Activated CD4-positive, alpha-beta T cell treated with anti-CD3 and anti-CD28 coated beads, Interleukin-2, amount 50 U/mL, for 4 hours (primary cell): ENCODE measurements at regions not wholly inside any gene's neighbourhood (a gene's known extent, or its start where the extent isn't known, plus 50 kb on each side); places are given as distances from the start of the nearest gene placed in this dataset.

Experiments used
- DNase-seq, 2 experiments: peaks; one replicate each; pipeline ENCODE4 v3.0.0-alpha.2; 2020

DNA sequence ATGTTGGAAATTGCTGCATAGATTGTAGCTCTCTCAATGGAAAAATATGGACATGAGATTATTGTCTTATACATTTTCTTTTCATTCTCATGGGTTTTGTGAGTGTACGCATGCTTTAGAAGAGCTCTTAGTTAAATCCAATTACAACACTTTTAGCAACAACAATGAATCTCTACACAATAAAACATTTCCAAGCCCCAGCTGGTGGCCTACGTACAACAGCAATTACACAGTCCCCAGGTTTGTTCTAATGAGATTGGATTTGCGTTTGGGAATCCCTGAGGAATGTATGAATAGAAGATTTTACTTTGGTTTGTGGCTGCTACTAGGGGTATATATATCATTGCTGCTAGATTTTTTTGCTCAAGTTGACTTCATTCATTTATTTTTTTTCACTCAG is 98.6 kb downstream of the FHDC1 start:
- no peak for DNase-seq

DNA sequence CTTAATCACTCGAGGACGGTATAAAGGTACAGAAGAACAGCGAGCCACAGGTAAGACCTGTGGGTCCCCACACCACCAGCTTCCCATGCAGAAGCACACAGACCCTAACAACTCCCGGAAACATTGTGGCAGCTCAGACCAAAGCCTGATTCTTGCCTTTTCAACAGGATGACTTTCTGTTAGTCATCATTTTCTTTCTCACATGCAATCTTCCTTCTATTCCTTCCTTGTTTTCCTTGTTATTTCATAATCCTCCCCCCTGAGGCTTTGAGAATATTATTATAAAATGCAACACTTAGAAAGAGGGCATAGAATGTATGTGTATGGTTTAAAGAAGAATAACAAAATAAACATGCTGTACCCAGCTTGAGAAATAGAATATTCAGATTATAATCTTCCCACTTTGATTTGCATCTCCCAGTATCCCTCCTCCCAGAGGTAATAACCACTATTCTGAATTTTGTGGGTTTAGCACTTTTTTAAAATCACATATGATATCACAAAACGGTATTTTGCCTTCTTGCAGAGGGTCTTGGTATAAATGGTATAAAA is 100.9 kb downstream of the FHDC1 start:
- no peak for DNase-seq

DNA sequence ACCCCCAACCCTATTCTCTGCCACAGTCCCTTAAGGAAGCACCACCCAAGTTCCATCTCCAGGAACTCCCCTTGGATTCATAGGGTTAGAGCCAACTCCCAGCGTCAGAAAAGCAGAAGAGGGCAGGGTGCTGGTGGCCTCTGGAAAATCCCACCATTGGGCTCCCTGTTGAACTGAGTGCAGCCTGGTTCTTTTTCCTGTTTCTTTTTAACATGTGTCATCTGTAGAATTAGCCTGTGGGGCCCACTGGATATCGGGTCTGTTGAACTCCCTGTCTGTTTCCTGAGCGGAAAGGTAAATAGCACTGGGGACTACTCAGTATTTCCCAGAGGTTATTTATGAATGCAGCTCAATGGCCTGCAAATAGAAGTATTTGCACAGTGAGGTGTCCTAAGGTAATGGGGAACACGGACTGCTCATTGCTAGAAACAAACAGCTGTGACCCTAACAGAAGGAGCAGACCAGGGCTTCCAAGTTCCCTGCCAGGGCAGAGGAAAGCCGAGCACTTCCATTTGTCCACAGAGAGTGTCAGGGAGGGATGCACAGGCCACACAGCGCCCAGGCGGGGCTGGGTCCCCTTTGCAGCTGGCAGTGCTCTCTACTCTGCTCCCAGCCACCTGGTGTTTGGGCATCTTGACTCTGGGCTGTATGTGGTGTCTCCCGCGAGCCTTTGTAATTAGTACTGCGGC is 102.6 kb downstream of the FHDC1 start:
- DNase-seq = no peak

DNA sequence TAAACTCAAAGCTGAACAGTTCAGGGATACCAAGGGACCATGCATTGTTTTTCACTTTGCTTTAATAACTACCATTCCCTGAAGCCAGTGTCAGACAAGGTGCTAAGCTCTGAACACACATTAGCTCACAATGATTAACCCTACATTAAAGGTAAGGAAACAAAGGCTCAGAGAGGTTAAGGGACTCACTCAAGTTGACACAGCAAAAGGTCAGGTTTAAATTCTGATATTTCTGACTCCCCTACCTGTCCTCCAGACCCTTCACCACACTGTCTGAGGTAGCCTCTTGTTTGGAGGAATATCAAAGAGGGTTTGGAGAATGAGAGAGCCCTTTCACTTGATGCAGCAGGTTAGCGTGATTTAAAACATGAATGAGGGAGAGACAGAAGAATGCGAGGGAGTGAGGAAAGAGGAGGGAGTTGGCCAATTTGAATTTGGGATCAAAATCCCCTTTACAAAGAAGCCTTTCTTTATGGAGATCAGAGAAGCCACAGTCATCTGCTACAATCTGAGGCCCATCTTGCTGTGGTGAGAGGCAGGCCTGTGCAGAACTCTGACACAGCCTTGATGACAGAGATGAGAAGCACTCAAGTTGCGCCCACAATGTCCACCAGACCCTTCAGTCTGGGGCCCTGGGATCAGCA is 103.5 kb downstream of the FHDC1 start:
- no peak for DNase-seq

DNA sequence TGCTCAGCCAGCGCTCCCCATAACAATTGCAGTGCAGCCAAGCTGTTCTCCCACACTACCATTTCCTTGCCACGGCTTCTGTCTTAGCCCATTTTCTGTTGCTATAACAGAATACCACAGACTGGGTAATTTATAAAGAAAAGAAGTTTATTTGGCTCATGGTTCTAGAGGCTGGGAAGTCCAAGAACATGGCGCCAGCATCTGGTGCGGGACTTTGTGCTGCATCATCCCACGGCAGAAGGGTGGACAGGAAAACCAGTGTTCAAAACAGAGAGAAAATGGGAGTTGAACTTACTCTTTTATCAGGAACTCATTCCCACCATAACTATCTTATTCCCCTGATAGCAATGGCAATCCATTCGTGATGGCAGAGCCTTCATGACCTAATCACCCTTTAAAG is 104.6 kb downstream of the FHDC1 start:
- no peak for DNase-seq

DNA sequence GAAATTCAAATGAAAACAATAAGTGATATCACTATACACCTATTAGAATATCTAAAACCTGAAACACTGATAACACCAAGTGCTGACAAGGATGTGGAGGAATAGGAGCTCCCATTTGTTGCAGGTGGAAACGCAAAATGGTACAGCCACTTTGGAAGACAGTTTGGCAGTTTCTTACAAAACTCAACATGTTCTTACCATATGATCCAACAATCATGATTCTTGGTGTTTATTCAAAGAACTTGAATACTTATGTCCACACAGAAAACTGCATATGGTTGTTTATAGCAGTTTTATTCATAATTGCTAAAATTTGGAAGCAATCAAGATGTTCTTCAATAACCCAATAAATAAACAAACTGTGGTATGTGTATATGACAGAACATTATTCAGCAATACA is 107.9 kb downstream of the FHDC1 start:
- DNase-seq = no peak

DNA sequence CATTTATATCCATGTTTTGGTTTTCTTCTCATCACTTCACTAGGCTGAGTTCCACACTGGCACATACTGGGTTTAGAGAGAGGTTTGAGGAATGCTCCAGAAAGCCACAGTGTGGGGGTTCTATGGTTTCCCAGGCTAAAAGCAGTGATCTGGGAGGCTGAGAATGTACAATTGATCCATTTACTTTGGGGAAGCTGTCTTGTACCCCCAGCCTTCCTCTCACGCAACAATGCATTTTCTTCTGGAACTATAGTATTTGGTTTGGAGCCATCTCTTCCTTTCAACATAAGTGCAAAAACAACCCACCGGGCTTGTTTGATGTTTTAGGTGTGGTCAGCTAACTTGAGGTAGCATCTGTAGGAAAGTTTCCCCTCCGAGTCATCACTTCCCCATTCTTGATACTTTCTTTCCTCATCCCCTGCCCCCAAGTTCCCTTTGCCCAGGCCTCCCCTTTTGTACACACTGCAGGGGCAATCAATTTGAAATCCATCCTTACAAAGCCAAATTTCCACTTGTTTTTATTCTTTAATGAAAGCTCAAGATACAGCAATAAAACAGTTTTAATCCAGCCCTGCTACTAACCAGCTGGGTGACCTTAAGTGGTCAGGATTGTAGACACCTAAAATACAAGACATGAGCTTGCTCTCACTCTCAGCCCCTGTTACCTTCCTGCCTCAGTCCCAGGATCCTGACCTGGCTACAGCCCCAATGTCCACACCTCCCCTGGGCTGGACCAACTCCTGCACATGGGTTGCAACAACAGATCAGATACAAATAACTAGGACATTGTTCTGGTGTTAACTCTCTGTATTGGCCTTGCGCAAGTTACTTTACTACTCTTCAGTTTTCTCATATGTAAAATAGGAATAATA is 109.2 kb downstream of the FHDC1 start:
- no peak for DNase-seq

DNA sequence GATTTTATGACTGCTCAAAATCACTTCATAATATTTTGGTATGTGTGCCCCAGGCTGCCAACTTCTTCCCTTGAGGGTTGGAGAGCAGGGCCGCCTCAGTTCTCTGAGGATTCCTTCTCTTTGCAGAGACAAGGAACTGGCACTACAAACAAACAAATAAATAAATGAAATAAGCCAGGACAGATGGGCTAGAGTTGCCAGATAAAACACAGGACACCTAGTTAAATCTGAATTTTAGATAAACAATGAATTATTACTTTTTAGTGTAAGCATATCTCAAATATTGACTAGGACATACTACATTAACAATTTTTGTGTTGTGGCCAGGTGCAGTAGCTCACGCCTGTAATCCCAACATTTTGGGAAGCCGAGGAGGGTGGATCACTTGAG is 122.5 kb downstream of the FHDC1 start:
- DNase-seq = no peak

DNA sequence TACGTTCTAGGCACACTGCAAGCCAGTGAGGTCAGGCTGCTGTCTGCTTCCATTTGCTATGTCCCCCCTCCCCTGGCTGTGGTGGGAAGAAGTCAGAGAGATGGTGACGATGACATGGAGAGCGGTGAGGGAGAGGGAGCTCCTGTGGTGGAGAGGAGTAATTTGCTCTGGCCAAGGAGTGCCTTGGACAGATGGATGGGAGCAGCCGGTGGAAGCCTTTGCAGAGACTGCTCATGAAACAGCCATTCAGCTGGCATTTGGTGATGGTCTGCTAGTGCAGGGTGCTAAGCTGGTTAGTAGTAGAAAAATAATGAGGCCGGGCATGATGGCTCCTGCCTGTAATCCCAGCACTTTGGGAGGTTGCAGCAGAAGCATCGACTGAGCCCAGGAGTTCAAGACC is 124.1 kb downstream of the FHDC1 start:
- no peak for DNase-seq

DNA sequence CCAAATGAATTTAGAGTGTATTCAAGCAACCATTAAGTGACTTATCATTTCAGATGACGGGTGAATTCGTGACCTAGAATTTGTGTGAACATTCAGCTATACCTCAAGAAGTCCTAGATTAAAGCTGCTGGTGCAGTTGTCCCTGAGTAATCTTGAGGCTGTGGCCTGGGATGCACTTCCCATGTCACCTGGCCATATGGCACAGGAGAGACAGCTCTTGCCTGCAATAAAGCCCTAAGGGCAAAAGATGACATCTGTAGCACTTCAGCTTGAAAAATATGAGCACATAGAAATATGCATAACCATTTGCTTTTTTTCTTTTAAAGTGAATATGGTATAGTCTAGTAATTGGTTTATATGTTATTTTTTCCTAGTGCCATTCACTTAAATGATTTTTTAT is 125.8 kb downstream of the FHDC1 start:
- no peak for DNase-seq

DNA sequence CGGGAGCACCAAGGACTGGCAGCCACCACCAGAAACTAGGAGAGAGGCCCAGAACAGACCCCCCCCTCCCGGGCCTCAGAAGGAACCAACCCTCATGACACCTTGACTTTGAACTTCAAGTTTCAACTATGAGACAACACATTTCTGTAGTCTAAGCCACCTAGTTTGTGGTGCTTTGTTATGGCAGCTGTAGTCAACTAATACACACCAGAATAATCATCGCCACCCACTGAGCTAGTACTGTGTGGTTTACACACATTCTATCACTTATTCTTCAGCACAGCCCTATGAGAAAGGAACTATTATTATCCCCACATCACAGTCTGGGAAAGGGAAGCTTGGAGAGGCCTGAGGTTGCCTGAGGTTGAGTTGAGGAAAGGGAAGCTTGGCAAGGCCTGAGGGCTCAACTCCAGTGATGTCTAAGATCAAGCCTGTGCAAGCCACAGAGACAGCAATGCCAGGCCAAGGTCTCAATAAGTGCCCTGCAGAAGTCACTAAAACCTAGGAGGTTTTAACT is 126.6 kb downstream of the FHDC1 start:
- DNase-seq = no peak

DNA sequence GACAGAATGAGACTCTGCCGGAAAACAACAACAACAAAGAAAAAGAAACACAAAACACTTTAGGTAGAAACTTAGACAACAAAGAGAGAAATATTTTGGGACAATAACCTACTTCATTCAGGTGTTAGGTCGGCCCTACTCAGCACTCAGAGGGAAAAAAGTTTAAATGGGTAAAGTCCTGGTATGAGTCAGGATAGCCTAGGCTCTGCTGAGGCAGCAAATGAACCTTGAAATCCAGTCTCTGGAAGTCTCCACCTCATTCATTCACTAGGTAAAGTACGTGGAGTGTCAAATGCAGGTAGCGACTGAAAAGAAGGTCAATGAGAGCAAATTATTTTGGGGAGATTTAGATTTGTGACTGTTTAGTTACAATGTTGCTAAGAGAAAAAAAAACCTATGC is 127.4 kb downstream of the FHDC1 start:
- no peak for DNase-seq

DNA sequence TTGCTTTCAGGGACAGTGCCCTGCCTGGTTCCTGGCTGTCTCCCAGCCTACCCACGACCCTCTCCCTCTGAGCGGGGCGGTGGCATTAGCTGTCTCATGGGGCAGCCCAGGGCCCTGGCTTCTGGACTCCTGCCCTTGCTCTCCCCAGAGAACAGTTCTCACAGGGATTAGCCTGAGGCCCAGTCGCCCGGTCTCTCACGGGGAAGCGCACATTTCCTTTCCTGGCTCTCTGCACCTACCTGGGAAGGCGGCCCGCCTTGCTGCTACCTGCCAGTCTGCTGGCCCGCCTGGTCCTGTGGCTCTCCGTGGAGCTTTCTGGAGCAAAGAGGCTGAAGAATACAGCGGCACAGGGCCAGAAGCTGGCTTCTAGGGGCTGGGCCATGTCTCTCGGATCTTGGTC is 128.4 kb downstream of the FHDC1 start:
- no peak for DNase-seq

DNA sequence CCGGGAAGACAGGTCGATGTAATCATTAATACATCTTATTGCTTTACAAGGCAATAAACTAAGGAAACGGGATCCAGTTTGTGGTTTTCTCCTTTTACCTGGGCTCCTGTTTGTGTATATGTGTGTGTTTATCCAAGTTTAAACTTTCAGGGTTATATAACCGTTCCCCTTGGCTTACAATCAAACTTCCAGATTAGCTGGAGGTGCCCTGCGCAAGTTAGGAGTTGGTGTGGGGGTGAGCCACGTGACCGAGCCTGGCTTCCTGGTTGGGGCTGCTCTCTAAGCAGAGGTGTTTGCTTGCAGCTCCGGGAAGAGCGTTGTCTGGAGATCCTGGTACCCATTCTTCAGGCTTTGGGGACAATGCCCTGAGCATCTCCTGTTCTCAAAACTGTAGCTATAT is 129.2 kb downstream of the FHDC1 start:
- no peak for DNase-seq

DNA sequence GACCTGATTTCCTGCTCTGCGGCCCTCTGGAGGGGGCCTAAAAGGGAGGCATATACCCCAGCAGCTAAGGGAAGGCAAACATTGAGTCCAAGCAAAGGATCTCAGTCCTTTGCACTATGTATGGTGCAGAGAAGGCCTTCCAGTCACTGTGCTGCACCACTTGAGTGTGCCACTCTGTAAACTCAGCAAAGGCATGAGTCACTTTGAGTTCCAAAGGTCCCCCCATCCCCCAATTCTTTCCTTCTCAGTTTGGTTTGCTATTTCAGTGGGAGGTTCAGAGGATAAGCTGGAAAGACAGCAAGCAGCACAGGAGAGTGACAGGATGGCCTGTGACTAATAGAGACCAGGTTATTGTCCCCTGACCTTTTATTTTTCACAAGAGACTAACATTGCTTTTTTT is 131.3 kb downstream of the FHDC1 start:
- DNase-seq = no peak

DNA sequence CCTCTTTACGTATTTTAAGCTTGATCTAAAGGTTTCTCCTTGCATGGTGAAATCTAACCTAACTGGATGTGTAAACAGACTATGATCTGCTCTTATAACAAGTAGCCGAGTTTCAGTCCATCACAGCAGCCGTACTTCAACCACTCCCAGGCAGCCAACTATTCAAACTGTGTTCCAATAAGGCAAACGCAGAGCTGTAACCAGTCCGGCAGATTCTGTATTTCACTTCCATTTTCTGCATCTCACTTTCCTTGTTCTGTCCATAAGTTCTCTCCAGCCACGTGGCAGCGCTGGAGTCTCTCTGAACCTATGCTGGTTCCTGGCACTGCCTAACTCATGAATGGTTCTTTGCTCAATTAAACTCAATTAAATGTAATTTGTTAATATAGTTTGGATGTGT is 132.6 kb downstream of the FHDC1 start:
- no peak for DNase-seq

DNA sequence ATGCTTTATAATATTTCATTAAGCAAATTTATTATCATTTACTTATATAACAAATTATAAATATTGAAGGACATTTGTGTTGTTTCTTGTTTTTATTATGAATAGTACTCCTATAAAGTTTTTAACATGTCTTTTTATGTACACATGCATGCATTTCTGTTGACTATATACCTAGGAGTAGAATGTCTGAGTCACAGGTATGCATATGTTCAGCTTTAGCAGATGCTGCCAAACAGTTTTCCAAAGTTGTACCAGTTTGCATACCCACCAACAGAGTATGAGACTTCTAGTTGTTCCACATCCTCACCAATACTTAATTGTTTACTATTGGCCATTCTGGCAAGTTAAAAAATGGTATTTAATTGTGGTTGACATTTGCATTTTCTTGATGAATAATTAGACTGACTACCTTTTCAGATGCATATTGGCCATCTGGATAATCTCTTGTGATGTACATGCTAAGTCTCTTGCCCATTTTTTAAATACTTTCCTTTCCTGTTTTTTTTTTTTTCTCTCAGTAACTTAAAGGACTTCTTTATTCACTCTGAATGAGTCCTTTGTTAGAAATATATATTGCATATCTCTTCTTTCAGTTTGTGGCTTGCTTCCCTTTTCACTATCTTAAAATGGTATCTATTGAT is 132.2 kb upstream of the TRIM2 start:
- DNase-seq = no peak

DNA sequence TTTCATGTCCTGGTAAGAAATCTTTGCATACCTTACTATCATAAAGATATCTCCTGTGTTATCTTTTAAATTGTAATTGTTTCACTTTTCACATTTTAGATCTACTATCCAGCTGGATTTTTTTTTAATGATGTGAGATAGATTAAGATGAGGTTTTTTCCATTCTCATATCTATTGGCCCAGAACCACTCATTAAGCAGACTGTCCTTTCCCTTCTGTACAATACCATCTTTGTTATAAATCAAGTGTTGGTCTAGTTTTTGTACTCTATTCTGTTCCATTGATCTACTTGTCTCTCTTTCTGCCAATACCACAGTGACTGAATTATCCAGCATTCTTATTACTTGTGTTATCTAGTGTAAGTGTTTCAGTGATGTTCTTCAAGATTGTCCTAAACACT is 131.6 kb upstream of the TRIM2 start:
- no peak for DNase-seq

DNA sequence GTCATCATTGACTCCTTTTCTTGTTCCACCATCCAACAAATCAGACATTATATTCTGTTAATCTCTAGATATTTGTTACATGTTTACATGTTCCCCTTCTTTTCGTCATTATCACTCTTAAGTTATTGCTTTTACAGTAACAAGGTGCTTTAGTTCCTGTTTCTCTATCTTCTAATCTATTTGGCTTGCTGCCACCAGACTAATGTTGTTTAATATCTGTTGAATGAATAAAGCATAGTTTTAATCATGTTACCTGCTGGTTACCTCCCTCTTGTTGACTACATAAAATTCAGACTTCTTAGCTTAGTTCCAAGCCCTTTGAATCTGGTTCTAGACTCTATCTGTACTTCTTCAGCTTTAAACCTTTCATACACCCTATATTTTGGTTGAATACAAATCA is 129.8 kb upstream of the TRIM2 start:
- no peak for DNase-seq

DNA sequence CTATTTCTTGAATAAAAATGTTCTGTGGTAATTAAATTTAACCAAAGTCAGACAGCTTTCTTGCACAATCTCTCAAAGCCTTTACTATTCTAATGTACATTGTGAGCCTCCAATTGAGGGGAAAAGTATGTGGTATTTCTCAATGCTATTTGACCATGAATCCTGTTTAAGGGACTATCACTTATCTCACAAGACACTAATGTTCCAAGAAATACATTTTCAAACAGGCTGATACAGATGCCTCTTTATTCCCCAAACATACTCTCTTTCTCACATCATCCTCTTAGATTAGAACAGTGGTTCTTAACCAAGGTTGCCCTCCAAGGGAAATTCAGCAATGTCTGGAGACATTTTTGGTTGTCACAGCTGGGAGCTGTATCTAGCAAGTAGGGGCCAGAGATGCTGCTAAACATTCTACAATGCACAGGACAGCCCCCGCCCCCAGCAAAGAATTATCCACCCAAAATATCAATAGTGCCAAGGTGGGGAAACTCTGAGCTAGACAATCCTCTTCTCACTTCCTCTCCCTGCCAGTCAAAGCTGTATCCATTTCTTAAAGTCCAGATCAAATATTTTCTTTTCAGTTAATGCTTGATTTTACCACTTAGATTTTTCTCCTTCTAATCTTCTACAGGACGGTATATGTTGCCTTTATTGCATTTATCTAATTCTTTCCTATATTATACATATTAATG is 129.2 kb upstream of the TRIM2 start:
- DNase-seq = no peak

DNA sequence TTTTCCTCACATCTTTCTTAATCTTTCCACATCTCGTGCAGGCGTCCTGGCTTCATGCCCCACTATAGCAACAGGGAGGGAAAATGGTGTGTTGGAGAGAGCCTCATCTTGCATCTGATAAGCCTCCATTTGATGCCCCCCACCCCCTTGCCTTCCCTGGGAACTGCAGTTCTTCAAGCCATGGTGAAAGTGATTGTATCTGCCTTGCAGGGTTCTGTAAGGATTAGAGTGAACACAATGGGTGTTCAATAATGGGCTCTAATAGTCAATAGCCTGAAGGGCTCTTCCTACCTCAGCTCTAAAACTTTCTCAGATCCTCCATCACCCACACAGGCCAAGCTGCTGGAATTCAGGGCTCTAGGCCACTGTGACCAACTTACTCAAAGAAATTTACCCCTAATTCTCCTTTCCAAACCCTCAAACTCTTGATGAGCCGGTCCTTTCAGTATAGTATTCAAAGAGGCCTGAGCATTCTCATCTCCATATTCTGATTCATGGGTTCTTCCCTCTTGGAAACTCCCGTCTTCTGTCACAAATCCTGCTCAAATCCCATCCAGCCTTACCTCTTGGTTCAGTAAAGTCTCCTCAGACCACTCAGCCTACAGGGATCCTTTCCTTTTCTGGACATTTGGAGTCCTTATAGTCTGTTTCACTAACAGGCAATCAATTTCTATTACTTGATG is 128.3 kb upstream of the TRIM2 start:
- DNase-seq = no peak

DNA sequence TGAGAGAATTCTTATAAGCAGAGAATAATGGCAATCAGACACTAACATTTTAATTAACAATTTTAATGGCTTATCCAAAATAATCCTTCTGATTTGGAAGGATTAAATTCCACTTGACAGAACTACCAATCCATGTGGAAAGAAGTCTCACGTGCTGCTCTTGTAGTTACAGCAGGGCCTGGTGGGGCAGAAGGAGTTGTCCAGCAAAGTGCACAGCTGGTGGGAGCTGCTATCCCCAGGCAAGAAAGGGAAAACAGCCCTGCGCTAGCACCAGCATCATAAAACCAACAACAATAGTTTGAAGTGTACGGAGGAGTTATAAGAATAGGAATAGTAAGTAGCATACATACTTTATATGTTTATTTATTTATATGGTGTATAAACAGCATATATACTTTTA is 127.4 kb upstream of the TRIM2 start:
- no peak for DNase-seq
